ENCODE measurements at regions not wholly inside any gene's neighbourhood (a gene's known extent, or its start where the extent isn't known, plus 50 kb on each side); places are given as distances from the start of the nearest gene placed in this dataset.

GRCh38 chr10:71138166-71138830 lies 74.1 kb upstream of the UNC5B start:
- no peak overlapping the region for H3K4me3 ChIP-seq (ENCODE audit: low read length)
- TF ChIP-seq, protein P1, sequence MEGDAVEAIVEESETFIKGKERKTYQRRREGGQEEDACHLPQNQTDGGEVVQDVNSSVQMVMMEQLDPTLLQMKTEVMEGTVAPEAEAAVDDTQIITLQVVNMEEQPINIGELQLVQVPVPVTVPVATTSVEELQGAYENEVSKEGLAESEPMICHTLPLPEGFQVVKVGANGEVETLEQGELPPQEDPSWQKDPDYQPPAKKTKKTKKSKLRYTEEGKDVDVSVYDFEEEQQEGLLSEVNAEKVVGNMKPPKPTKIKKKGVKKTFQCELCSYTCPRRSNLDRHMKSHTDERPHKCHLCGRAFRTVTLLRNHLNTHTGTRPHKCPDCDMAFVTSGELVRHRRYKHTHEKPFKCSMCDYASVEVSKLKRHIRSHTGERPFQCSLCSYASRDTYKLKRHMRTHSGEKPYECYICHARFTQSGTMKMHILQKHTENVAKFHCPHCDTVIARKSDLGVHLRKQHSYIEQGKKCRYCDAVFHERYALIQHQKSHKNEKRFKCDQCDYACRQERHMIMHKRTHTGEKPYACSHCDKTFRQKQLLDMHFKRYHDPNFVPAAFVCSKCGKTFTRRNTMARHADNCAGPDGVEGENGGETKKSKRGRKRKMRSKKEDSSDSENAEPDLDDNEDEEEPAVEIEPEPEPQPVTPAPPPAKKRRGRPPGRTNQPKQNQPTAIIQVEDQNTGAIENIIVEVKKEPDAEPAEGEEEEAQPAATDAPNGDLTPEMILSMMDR (conservative IDR thresholded peaks at IDR 0.05; ENCODE audit: low read length): no peak

GRCh38 chr10:71141528-71141927 lies 70.8 kb upstream of the UNC5B start:
- TF ChIP-seq, protein P1 (conservative IDR thresholded peaks at IDR 0.05; ENCODE audit: low read length): no peak
- DNase-seq (ENCODE audit: low read depth): no peak
- H3K4me3 ChIP-seq (ENCODE audit: low read length): no peak overlapping the region

More at GRCh38 chr10:71138166-71138830, 74.1 kb upstream of the UNC5B start:
- no peak for DNase-seq (ENCODE audit: low read depth)

- no peak overlapping the region for H3K4me3 ChIP-seq (ENCODE audit: low read length)
- DNase-seq (ENCODE audit: low read depth): no peak
- TF ChIP-seq, protein P1 (conservative IDR thresholded peaks at IDR 0.05; ENCODE audit: low read length): no peak
Observed at GRCh38 chr10:71143170-71143569, 69.2 kb upstream of the UNC5B start.

DNA sequence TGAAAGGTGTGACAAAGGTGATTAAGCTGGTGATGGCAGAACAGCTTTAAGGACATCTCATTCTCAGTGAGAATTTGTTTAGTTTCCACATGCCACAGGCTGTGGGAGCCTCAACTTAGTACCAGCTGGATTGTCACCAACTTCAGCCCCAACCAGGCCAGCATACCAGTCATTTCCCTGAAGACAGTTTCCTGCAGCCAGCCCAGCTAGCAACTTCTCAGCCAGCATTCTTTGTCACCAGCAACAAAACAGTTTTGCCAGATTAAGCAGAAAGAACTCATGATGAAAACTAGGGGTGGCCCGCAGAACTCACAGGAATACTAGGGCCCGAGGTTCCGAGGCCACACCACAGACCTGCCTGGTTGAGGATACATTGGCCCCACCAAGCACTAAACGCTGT lies 68.8 kb upstream of the UNC5B start:
- TF ChIP-seq, protein P1 (conservative IDR thresholded peaks at IDR 0.05; ENCODE audit: low read length): no peak
- no peak for DNase-seq (ENCODE audit: low read depth)

DNA sequence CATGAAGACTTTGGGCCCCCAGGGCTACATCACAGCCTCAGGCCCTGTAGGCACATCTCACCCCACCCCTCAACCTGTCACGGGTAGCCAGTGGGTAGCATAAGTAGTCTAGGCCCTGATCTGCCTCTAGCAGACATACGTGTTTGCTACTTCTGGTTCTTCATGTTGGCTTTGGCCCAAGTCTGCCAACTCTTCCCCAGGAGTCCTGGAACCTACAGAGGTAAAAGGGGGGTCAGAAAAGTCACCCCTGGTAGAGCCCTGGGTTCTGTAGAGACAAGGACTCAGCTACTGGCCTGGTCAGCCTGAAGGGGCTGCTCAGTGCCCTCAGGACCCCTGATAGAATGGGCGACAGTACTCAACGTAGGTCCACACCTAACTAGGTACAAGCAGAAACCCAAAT lies 67.5 kb upstream of the UNC5B start:
- no peak for DNase-seq (ENCODE audit: low read depth)
- H3K4me3 ChIP-seq (ENCODE audit: low read length): no peak overlapping the region
- TF ChIP-seq, protein P1 (conservative IDR thresholded peaks at IDR 0.05; ENCODE audit: low read length): no peak

More for the DNA sequence above, 68.8 kb upstream of the UNC5B start:
- no peak overlapping the region for H3K4me3 ChIP-seq (ENCODE audit: low read length)

- no peak for DNase-seq (ENCODE audit: low read depth)
- no peak overlapping the region for H3K4me3 ChIP-seq (ENCODE audit: low read length)
- TF ChIP-seq, protein P1 (conservative IDR thresholded peaks at IDR 0.05; ENCODE audit: low read length): no peak
Observed at GRCh38 chr10:71145352-71145945, 66.9 kb upstream of the UNC5B start.

DNA sequence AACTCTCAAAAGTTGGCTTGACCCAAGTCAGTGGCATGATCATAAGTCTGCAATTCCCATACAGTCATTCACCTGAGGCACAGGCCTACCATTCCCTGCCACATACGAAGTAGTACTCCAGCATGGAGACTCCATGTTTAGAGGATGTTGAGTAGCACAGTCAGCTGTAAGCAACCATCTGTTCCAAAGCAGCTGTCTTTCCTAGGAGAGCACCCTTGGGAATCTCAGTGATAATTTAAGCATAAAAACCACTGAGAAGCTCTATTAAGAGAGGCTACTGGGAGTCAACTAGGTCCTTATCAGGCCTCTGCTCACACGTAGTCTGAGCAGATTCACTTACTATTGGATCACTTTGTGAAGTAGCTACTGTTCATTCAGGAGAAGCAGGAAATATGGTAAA lies 61.6 kb upstream of the UNC5B start:
- TF ChIP-seq, protein P1 (conservative IDR thresholded peaks at IDR 0.05; ENCODE audit: low read length): no peak
- no peak for DNase-seq (ENCODE audit: low read depth)
- no peak overlapping the region for H3K4me3 ChIP-seq (ENCODE audit: low read length)
